Testis (tissue), 2 donors: ENCODE measurements at regions not wholly inside any gene's neighbourhood (a gene's known extent, or its start where the extent isn't known, plus 50 kb on each side); places are given as distances from the start of the nearest gene placed in this dataset.

ENCODE experiments used
- CTCF ChIP-seq, 3 experiments: fragments of 450-650 bp in 2 of 3; fragments of 200-600 bp in 1 of 3; sonication (generic) in 1 of 3; IDR thresholded peaks; one replicate each; pipeline ENCODE4 v1.5.1; 2016 to 2019; ENCODE audit warnings: antibody characterized with exemption in 3 of 3, mild to moderate bottlenecking in 2 of 3, moderate library complexity in 1 of 3
- POLR2A ChIP-seq: fragments of 450-650 bp; IDR thresholded peaks from one replicate; pipeline ENCODE4 v1.6.1; 2017; ENCODE audit warnings: antibody characterized with exemption, mild to moderate bottlenecking, moderate library complexity

DNA sequence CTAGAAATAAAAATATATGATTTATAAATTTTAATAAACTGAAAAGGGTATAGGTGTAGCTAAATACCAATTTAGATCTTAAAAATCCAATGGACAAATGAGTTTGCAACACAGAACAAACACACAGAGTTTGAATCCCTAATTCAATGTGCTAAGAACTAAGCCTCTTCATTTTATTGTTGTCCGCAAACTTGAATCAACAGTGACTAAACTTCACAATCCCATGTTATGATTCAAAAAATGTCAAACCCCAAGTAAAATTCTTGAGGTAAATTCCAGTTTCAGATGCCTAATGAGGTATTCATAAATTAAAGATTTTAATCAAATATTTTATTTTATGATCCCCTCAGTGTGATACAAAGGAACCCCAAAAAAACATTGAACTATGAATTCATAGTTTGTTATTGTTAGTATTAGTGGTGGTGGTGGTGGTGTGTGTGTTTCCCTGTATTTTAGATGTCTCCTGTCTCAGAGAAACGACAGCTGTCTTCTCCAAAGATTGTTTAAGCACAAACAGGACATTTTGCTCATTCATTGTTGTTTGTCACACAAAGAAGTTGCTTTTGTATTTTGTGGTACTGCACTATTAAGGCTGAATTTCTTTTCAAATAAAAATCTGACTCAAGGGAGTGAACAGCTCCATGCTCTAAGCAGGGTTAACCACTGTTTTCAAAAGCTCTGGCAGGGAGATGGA lies 259.8 kb downstream of the OSR1 start:
- no peak for TF ChIP-seq CTCF (IDR thresholded peaks at IDR 0.05)
- TF ChIP-seq POLR2A = no peak
